NOMO-1 treated with DMSO at 0.1 percent for 48 hours (cell line): ENCODE measurements at regions not wholly inside any gene's neighbourhood (a gene's known extent, or its start where the extent isn't known, plus 50 kb on each side); places are given as distances from the start of the nearest gene placed in this dataset.
A peak's percentile ranks its signal among the peaks of the same experiment; 100 is the strongest.

ENCODE experiments used
- DNase-seq: peaks from one replicate; lab custom pipeline; 2025; ENCODE audit not compliant: unreplicated experiment; lab: John Stamatoyannopoulos, UW

DNA sequence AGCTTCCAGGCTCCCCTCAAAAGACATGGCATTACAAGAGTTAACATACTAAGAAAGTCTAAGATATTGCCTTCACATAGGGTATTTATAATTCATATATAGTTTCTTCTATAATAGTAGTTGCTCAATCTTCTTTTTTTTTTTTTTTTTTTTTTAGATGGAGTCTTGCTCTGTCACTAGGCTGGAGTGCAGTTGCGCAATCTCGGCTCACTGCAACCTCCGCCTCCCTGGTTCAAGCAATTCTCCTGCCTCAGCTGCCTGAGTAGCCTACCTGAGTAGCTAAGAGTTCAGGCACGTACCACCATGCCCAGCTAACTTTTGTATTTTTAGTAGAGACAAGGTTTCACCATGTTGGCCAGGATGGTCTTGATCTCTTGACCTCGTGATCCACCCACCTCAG is 337.0 kb downstream of the FAM181B start:
- peak; percentile 24 for DNase-seq

DNA sequence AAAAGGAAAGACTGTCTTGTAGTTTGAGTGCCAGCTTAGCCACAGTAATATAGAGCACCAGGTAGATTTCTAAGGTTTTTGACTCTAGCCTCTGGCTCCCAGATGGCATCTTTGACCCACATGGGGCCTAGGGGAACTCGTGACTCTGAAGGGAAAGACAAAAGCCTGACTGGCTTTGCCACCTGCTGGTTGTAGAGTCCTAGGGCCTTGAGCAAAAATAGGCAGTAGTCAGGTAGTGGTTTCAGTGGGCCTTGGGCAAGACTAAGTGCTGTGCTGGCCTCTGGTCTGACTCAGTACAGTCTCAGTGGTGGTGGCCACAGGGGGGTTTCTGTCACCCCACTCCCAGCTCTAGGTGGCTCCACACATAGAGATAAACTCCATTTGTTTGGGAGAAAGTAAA is 349.4 kb downstream of the FAM181B start:
- no peak for DNase-seq

DNA sequence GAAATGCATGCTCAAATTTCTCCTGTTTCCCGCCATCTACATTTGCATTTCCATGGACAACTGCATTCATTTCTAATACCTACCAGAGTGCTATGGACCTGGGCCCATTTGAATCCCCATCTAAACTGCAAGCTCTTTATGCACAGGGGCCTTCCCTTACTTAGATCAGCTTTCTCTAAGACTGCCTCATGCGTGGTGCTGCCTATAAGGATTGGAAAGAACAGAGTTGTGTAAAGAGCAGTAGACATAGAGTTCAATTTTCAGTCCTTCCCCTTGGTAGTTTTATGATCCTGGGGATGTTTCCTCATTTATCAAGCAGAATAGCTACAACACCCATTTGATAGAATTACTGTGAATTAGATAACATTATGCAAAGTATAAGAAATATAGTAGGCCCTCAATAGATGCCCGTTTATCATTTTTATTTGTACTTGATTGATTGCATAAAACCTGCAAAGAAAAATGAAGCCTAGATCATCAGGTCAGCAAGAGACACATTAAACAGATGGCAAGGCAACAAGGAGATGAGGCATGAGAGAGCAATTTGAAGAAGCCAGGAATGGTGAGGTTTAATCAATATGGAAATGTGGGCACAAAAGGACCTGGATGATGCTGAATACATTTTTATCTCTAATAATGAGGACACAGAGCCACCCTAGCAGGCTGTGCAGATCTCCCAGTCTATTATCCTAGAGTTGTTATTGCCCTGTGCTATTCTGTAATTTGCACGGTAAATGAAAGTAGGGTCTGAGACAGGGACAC is 359.7 kb downstream of the FAM181B start:
- DNase-seq: no peak

DNA sequence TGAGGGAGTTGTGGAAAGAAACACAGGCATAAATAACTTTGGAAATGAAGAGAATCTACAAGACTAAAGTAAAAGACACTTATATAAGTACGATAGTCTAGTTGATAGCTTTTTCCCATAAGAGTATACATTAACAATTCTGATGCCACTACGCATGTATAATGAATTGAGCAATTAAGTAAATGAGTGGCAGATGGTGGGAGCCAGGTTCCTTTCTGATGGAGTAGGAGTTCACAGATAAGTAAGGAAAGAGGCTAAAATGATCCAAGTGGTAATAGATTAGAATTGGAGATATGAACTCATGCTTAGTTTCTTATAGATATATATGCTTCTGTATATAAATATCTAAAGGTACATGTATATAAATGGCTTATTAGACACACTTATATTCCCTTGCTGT is 368.3 kb downstream of the FAM181B start:
- DNase-seq: no peak

DNA sequence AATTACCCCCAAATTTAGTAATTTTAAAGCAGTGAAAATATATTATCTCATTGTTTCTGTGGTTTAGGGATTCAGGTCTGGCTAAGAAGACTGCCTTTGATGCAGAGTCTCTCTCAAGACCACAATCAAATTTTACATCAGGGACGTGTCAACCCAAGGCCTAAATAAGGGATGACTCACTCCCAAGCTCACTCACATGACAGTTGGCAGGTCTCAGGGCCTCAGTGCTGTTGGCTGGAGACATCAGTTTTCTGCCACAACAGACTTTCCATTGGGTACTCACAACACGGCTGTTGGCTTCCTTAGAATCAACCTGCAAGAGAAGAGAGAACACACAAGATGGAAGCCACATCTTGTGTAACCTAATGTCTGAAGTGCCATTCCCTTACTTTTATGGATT is 377.3 kb downstream of the FAM181B start:
- DNase-seq: no peak

DNA sequence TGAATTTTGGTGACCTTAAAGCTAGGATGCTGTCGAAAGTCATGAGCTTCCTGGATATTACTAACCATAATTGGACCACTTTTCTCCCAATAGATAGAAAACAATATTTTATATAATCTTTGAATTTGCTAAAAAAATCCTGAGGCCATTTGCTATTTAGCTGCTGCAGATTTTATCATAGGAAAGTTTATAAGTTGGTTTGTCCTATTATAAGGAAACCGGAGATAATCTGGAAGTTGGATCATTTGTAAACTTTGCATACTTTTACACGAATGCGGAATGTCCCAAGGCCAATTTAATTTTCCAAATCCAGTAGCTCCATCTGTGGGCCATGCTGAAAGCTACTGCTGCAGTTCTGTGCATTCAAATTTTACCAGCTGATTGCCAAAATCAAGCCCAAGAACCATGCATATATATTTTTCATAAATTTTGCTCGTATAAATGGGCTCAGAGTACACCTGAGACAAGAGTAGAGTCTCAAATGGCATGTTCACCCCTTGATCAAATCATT is 378.3 kb downstream of the FAM181B start:
- no peak for DNase-seq

DNA sequence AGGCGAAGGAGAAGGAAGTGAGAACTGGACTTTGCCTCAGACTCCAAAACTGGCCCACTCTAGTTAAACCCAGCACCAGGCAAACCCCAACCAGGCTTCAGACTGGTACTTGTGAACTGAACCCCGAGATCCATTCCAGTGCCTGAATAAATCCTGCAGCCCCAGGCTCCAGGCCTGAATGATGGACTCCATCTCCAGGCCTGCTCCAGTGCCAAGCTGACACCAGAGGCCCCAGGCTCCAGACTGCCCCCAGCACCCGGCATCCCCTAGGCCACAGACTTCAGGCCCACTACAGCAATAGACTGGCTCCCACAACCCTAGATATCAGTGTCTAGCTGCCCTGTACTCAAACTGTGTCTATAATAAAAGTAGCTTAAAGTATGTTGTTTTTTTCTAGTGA is 406.8 kb downstream of the FAM181B start:
- DNase-seq: no peak

DNA sequence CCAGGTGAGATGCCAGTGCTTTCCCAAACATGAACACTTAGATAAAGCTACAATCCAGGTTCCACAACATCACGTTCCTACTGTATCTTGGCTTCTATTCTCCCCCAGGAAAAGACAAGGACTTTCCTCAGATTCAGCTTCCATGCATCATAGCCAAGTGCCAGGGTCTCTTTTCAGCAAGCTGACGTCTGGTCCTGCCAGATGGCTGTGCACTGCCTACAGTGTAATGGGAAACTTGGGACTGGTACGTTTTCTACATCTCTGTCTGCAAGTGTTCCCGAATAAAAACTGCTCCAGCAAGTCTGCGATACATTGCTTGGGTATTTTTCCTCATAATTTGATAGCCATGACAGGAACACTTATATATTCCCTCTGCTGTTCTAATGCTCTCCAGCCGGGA is 412.5 kb downstream of the FAM181B start:
- DNase-seq: no peak

DNA sequence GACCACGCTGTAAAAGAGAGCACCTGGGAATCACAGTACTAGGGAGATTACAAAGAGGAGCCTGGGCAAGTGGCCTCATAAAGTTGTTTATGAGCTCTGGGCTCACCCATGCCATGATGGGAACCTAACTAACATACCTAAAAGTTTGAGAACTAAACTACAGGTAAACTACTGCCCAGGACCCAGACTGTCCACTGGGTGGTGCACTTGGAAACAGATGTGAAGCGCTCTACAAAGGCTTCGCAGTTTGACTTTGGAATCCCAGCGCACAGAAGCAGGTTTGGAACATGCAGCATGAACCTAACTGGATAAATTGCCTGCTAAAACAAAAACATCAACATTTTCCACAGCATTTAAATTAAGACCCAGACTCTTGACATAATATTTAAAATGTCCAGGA is 418.6 kb downstream of the FAM181B start:
- DNase-seq: no peak

DNA sequence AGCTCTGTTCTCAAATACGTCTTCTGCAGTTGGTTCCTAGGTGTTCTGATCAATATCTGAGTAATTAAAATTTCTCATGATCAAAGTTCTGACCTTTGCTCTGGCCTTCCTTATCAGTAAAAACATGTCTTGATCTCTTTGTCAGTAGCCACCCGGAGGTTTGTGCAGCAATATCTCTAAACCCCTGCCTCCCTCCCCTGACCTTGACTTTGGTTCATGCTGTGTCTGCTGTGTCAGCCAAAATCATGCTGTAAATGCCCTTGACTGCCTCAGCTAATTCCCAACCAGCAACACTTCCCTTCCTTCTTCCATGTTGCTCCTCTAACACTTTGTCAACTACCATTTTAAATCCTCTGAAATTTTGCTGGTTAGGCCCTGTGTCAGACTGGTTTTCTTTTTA is 424.7 kb downstream of the FAM181B start:
- DNase-seq: no peak

DNA sequence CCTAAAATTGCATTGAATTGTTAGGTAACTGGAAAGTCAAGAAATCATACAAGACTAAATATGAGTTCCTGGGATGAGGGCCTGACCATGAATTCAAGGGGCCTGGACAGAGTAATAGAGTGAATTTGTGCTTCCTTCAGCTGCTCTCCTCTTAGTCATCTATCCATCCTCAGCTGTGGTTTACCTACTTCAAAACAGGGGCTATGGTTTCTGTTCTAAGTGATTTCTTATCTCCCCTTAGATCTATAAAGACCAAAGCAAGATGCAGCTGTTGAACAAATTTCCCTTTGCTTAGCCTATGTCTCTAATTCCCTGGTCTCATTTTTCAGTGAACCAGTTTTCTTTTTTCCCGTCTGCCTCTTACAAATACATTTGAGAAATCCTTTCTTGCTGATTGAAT is 428.5 kb downstream of the FAM181B start:
- no peak for DNase-seq

DNA sequence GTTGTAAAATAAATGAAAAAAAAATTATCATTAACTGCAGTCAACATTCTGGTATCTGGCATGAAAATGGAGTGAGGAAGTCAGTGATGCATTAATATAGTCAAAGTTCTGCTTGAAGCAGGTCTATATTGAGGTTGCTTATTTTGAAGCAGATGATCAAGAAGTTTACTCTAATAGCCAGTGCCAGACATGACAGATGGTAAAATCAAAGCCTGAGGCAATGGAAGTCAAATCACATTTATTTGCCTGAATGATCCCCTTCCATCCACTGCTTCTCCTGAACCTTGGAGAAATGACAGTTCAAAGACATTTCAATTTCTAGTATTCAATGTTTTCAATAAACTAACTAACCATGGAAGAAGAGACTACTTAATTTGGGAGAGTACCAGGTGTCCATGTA is 430.0 kb downstream of the FAM181B start:
- DNase-seq: no peak

DNA sequence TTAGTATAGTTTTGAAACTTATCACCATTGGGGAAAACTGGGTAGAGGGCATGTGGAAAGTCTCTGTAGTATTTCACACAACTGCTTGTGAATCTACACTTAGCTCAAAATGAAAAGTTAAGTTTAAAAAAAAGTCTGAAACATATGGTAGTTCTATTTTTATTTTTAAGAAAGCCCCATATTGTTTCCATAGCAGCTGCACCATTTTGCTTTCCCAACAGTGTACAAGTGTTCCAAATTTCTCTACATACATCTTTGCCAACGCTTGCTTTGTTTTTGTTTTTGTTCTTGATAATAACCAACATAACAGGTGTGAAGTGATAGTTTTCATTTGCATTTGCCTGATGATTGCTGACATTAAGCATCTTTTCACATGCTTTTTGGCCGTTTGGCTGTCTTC is 445.2 kb downstream of the FAM181B start:
- DNase-seq: no peak

DNA sequence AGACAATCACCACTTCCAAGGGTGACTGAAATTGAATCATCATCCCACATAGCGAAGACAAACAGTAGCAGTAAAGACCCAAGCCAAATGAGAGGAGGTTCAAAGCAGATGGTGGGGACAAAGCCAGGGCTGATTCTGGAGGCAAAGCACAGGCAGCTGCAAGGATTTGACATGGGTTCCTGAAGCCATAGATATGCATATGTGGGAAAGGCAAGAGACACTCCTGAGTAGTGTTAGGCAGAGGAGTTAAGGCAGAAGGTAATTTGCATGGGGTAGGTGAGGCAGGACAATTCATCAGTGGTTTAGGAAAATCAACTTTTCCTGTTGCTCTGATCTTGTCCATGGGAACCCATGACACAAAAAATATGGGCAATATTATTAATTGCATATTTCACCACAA is 462.8 kb downstream of the FAM181B start:
- DNase-seq: no peak

DNA sequence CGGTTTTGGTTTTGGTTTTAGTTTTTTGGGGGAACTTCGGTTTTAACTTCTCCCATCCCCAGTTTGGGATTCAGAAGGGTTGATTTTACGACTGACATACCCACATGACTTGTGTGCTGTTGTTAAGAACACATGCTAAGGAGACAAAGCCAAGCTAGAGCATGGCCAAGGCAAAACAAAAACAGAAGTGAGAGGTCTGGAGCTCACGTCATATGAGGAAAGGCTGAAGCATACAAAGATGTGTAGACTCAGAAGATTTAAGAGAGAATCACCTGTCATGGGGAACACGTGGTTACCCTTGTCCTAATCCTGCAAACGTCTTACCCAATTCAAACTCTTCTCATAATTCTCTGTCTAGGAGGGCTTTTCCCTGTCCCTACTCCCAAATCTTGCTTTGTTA is 465.0 kb downstream of the FAM181B start:
- DNase-seq: no peak

DNA sequence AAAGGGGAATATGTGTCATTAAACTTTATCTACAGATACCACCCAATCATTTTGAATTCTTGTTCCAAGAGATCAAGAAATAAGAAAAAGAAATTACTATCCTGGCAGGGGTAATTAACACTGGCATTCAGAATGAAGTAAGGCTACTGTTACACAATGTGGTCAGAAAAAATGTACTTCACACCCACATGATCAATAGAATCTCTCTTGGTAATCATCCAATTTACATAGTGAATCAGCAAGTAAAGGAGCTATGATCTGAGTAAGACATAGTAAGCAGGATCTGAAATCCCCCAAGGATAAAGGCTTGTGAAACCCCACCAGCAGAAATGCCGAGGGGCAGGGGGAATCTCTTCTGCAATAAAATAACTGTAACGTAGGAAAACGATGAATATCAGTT is 466.5 kb downstream of the FAM181B start:
- no peak for DNase-seq

DNA sequence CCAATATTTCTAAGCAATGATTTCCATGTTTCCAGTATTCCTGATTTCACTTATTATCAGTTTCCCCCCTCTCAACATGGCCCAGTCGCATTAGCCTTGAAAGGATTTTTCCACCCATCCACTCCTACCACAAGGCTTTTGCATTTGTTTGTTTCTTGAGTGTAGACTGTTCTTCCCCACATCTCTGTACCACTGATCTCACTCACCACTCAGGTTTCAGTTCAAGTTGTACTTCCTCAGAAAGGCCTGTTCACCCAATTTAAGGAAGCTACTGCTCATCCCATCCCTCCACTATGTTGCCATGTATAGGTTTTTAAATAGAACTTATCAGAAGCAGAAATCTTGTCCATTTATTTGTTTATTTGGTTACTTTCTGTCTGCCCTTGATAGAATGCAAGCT is 472.3 kb downstream of the FAM181B start:
- peak; percentile 8 for DNase-seq

DNA sequence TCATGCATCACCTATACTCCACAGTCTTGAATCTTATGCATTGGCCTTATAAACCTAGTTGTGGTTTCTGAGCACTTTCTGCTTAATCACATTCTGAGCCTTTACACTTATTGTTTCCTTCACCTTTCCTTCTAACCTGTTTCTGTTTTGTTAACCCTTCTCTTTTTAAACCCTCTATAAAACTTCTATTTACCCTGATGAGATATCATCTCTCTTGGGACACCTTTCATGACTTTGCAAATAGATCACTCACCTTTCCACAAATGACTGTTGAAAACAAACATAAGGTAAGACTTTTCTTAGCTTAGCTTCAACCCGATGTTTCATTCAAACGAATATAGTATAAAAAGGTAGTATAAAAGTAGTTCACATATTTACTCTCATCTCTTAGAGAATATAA is 483.6 kb downstream of the FAM181B start:
- no peak for DNase-seq

DNA sequence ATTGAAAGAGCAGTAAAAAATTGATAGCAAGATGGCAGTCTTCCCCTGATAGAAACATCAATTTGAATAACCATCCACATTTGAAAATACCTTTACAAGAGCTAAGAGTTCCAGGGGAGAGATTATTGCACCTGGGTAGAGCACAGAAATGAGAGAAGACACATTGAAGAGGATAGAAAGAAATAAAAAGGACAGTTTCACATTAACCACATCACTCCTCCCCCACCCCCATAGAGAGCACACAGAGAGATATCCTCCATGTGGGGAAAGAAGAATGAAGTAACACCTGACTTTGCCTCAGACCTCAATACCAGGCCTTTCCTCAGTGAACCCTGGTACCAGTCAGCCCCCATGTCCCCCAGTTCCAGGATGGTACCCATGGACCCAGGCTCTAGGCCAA is 486.7 kb downstream of the FAM181B start:
- DNase-seq: no peak

DNA sequence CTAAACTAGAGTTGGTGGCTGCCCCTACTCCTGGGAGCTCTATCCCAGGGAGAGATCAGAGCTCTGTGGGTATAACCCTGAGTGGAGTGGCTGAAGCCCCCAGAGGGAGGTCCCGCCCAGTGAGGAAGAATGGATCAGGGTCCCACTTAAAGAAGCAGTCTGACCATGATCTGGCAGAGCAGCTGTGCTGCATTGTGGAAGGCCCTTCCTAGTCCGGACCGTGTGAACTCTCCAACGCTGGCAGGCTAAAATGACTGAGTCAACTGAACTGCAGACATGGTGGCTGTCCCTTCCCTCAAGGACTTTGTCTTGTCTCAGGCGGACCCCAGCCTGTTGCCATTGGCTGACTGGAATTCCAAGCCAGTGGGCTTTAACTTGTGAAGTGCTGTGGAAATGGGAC is 494.2 kb downstream of the FAM181B start:
- DNase-seq: no peak

DNA sequence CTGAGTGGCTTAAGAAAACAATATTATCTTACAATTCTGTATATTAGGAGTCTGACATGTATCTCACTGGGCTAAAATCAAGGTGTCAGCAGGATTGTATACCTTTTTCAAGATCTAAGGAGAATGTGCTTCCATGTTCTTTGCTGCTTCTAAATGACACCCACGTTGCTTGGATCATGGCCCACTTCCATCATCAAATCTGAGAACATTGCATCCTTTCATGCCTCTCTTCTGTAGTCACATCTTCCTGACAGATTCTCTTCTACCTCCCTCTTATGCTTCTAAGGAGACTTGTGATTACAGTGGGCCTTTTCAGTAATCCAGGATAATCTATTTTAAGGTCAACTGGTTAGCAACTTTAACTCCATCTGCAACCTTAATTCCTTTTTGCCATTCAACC is 499.4 kb downstream of the FAM181B start:
- no peak for DNase-seq

DNA sequence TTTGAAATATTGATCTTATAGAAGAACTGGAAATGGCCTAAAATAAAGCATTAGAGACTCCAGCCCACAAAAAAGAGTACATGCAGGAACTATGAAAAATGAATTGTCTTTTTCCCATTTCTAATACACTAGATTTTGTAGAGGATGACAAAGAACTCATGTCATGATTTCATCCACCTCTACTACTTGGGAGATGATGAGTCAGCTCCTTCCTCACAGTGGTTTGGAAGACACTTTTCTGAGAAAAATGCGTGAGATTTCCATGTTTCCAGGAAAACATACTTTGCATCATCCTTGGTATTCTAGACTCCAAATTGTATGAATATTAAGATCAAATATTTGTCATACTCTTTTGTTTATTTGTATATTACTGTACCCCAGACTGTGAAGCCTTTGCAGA is 500.5 kb downstream of the FAM181B start:
- DNase-seq: no peak

DNA sequence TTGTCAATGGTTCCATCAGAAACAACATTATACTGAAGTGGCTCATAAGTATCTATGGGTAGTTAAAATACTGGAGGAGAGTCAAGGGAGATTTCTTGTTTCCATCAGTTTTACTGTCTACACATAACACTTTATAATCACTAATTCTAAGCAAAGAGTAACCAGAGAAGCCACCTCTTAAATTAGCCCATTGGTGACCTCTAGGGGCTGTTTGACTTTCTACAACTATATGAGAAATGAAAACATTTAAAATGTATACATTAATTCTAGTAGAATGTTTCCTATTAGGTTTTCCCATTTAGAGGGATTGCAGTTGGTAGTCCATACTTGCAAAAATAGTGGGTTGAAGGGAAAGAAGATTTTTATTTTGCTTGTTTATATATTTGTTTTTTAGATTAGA is 504.3 kb downstream of the FAM181B start:
- peak; percentile 27 for DNase-seq
